CD14-positive monocyte (primary cell): ENCODE measurements at regions not wholly inside any gene's neighbourhood (a gene's known extent, or its start where the extent isn't known, plus 50 kb on each side); places are given as distances from the start of the nearest gene placed in this dataset.

Source experiments
- DNase-seq, 3 donors: peaks; one replicate each; pipeline ENCODE4 v3.0.0-alpha.2; 2011 to 2022
- H2AFZ ChIP-seq: 2 replicates; pipeline ENCODE4 v1.6.0; 2012; ENCODE audit warnings: mild to moderate bottlenecking, low read depth, low read length, inconsistent platforms; ENCODE audit not compliant: insufficient read depth, poor library complexity, severe bottlenecking
- H3K27ac ChIP-seq, 2 donors: 1 replicate in 1 of 2; 2 replicates in 1 of 2; pipeline ENCODE4 v1.5.1; 2012 to 2013; ENCODE audit warnings: low read length in 2 of 2, control low read depth in 1 of 2, inconsistent platforms in 1 of 2, low read depth in 1 of 2, mild to moderate bottlenecking in 1 of 2
- H3K27me3 ChIP-seq, 2 donors: one replicate each; pipeline versions ENCODE4 v1.6.0 to v1.6.1; 2011 to 2013; ENCODE audit warnings: low read length in 2 of 2; ENCODE audit not compliant: control insufficient read depth in 2 of 2, insufficient read depth in 2 of 2
- H3K36me3 ChIP-seq, 2 donors: replicated peaks in 1 of 2; 1 replicate in 1 of 2; 2 replicates in 1 of 2; pipeline versions ENCODE4 v1.5.1 to v1.6.1; 2012 to 2013; ENCODE audit warnings: low read length in 2 of 2, control low read depth in 1 of 2, inconsistent platforms in 1 of 2, mild to moderate bottlenecking in 1 of 2; ENCODE audit not compliant: insufficient read depth in 2 of 2, control insufficient read depth in 1 of 2
- H3K4me1 ChIP-seq, 2 donors: 1 replicate in 1 of 2; 2 replicates in 1 of 2; pipeline versions ENCODE4 v1.5.1 to v1.6.1; 2012 to 2013; ENCODE audit warnings: low read length in 2 of 2, control low read depth in 1 of 2, inconsistent platforms in 1 of 2, mild to moderate bottlenecking in 1 of 2, moderate library complexity in 1 of 2; ENCODE audit not compliant: insufficient read depth in 2 of 2, control insufficient read depth in 1 of 2
- H3K4me2 ChIP-seq: replicated peaks from 2 replicates; pipeline ENCODE3; 2012; ENCODE audit warnings: low read length, moderate library complexity, mild to moderate bottlenecking; ENCODE audit not compliant: poor library complexity, severe bottlenecking; ENCODE audit errors: extremely low read depth
- H3K4me3 ChIP-seq, 3 experiments: fragments of 200-600 bp in 1 of 3; sonication (generic) in 1 of 3; replicated peaks in 1 of 3; 1 replicate in 2 of 3; 2 replicates in 1 of 3; pipeline ENCODE4 v1.5.1; 2011 to 2013; ENCODE audit warnings: low read length in 3 of 3, mild to moderate bottlenecking in 3 of 3, control low read depth in 2 of 3, low read depth in 2 of 3, inconsistent platforms in 1 of 3, moderate library complexity in 1 of 3
- H3K79me2 ChIP-seq: 2 replicates; pipeline ENCODE4 v1.6.0; 2012; ENCODE audit warnings: mild to moderate bottlenecking, control low read depth, inconsistent platforms, low read length, moderate library complexity; ENCODE audit not compliant: insufficient read depth
- H3K9ac ChIP-seq: 2 replicates; pipeline ENCODE4 v1.6.0; 2017; ENCODE audit warnings: low read length, mild to moderate bottlenecking; ENCODE audit not compliant: insufficient read depth, poor library complexity, severe bottlenecking
- H3K9me3 ChIP-seq, 2 donors: replicated peaks in 1 of 2; 1 replicate in 1 of 2; 2 replicates in 1 of 2; pipeline versions ENCODE4 v1.5.1 to v1.6.1; 2012 to 2013; ENCODE audit warnings: low read length in 2 of 2, control low read depth in 1 of 2; ENCODE audit not compliant: control insufficient read depth in 1 of 2, insufficient read depth in 1 of 2
- H4K20me1 ChIP-seq: 2 replicates; pipeline ENCODE4 v1.6.0; 2012; ENCODE audit warnings: mild to moderate bottlenecking, low read length, control low read depth, moderate library complexity; ENCODE audit not compliant: insufficient read depth
- H3K27ac Mint-ChIP-seq, 7 donors: one replicate each; pipeline ENCODE4 v1.8.0; 2020; ENCODE audit warnings: mild to moderate bottlenecking in 7 of 7, mixed read lengths in 7 of 7, moderate library complexity in 6 of 7, inconsistent platforms in 2 of 7
- H3K27me3 Mint-ChIP-seq, 3 donors: one replicate each; pipeline ENCODE4 v1.8.0; 2021 to 2022; ENCODE audit warnings: low read depth in 3 of 3, mild to moderate bottlenecking in 3 of 3, mixed read lengths in 3 of 3, moderate library complexity in 3 of 3, inconsistent platforms in 1 of 3
- H3K36me3 Mint-ChIP-seq, 2 donors: one replicate each; pipeline ENCODE4 v1.8.0; 2020; ENCODE audit warnings: mixed read lengths in 2 of 2, inconsistent platforms in 1 of 2, mild to moderate bottlenecking in 1 of 2
- H3K4me1 Mint-ChIP-seq: one replicate; pipeline ENCODE4 v1.8.0; 2020; ENCODE audit warnings: mild to moderate bottlenecking, mixed read lengths
- H3K4me3 Mint-ChIP-seq, 2 donors: one replicate each; pipeline ENCODE4 v1.8.0; 2020; ENCODE audit warnings: mild to moderate bottlenecking in 2 of 2, mixed read lengths in 2 of 2, moderate library complexity in 1 of 2
- H3K9me3 Mint-ChIP-seq, 7 donors: one replicate each; pipeline ENCODE4 v1.8.0; 2020 to 2022; ENCODE audit warnings: mixed read lengths in 7 of 7, mild to moderate bottlenecking in 6 of 7, moderate library complexity in 6 of 7, inconsistent platforms in 2 of 7
- WGBS: methylation state at CpG from one replicate; pipeline ENCODE4 v1.1.5; 2013; ENCODE audit warnings: missing lambda C conversion rate; ENCODE audit not compliant: insufficient coverage; 5-methylcytosine and 5-hydroxymethylcytosine counted together
- intact Hi-C, 2 donors: fragments of 100-400 bp; cut with micrococcal nuclease; formaldehyde crosslinking; loops; one replicate each; pipeline versions ENCODE4 v1.15.0 to v1.15.1; 2023
- TF ChIP-seq, protein P1 (sequence below): fragments of 200-600 bp; IDR thresholded peaks from one replicate; pipeline ENCODE4 v1.8.0; 2022; ENCODE audit warnings: antibody characterized with exemption, mild to moderate bottlenecking

DNA sequence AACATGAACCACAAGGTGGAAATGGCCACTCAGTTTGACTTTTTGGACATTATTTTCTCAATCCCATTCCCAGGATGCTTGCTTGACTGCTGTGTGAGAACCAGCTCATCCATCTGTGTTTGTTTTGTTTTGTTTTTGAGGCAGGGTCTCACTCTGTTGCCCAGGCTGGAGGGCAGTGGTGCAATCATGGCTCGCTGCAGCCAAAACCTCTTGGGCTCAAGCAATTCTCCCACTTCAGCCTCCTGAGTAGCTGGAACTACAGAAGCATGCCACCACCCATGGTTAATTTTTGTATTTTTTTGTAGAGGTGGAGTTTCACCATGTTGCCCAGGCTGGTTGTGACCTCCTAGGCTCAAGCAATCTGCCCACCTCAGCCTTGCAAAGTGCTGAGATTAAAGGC is 166.0 kb upstream of the CDH4 start:
- Mint-ChIP-seq H3K4me3 (no peak overlapping the region), H3K9me3 (peaks cover 3 to 30% (median 10%) of the 10 kb centered on the region in 7 donors), H3K36me3 (no peaks in the 10 kb centered on the region), H3K27me3 (peaks cover 0 to 3% (median 2%) of the 10 kb centered on the region in 3 donors), H3K4me1 (no peaks in the 10 kb centered on the region), H3K27ac (no peak overlapping the region)
- no peak overlapping the region for H3K4me2 ChIP-seq
- no peak overlapping the region for H3K9ac ChIP-seq
- H4K20me1 ChIP-seq = no peaks in the 10 kb centered on the region
- H3K4me3 ChIP-seq = no peak overlapping the region
- TF ChIP-seq, protein P1, sequence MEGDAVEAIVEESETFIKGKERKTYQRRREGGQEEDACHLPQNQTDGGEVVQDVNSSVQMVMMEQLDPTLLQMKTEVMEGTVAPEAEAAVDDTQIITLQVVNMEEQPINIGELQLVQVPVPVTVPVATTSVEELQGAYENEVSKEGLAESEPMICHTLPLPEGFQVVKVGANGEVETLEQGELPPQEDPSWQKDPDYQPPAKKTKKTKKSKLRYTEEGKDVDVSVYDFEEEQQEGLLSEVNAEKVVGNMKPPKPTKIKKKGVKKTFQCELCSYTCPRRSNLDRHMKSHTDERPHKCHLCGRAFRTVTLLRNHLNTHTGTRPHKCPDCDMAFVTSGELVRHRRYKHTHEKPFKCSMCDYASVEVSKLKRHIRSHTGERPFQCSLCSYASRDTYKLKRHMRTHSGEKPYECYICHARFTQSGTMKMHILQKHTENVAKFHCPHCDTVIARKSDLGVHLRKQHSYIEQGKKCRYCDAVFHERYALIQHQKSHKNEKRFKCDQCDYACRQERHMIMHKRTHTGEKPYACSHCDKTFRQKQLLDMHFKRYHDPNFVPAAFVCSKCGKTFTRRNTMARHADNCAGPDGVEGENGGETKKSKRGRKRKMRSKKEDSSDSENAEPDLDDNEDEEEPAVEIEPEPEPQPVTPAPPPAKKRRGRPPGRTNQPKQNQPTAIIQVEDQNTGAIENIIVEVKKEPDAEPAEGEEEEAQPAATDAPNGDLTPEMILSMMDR = no peak
- no peaks in the 10 kb centered on the region for H3K36me3 ChIP-seq
- H3K27me3 ChIP-seq = no peaks in the 10 kb centered on the region
- no peak overlapping the region for H3K27ac ChIP-seq
- DNase-seq = no peak
- intact Hi-C loops = no loop called here
- no peak overlapping the region for H2AFZ ChIP-seq
- no peaks in the 10 kb centered on the region for H3K4me1 ChIP-seq
- H3K79me2 ChIP-seq = no peaks in the 10 kb centered on the region
- no CpG with 5 or more reads among the region's 1 CpG for WGBS
- H3K9me3 ChIP-seq = peaks cover 8 to 26% of the 10 kb centered on the region in 2 donors

DNA sequence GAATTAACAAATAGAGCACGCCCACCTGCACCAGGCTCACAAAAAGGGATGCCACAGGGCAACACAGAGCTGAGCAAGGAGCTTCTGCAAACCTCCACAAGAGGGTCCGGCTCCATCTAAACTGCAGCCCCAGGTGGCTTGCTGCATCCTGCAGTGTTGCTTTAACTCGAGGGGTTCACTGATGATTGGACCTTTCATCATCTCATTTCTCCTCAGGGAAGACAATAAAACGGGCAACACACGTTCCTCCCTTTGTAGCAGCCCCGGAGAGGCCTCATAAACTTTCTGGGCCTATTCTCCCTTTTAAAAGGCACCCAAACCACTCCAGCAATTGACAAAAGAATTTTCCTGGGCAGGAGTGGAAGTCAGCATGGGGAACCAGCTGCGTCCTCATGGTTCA is 161.5 kb upstream of the CDH4 start:
- 46% methylated on average over 7 of the region's 7 CpGs for WGBS
- Mint-ChIP-seq H3K27ac (no peak overlapping the region), H3K36me3 (no peaks in the 10 kb centered on the region), H3K27me3 (peaks cover 2 to 5% (median 3%) of the 10 kb centered on the region in 3 donors), H3K9me3 (peaks cover 6 to 27% (median 19%) of the 10 kb centered on the region in 7 donors), H3K4me3 (no peak overlapping the region), H3K4me1 (no peaks in the 10 kb centered on the region)
- peaks cover 9 to 22% of the 10 kb centered on the region in 2 donors for H3K9me3 ChIP-seq
- no peak overlapping the region for H3K4me3 ChIP-seq
- no peak overlapping the region for H3K9ac ChIP-seq
- H3K79me2 ChIP-seq = no peaks in the 10 kb centered on the region
- TF ChIP-seq, protein P1 = no peak
- DNase-seq = no peak
- H4K20me1 ChIP-seq = no peaks in the 10 kb centered on the region
- H3K27me3 ChIP-seq = no peaks in the 10 kb centered on the region
- no peak overlapping the region for H2AFZ ChIP-seq
- intact Hi-C loops = no loop called here
- no peak overlapping the region for H3K4me2 ChIP-seq
- H3K27ac ChIP-seq = no peak overlapping the region
- no peaks in the 10 kb centered on the region for H3K4me1 ChIP-seq
- no peaks in the 10 kb centered on the region for H3K36me3 ChIP-seq
